Fibroblast of villous mesenchyme (primary cell): ENCODE measurements at regions not wholly inside any gene's neighbourhood (a gene's known extent, or its start where the extent isn't known, plus 50 kb on each side); places are given as distances from the start of the nearest gene placed in this dataset.
A peak's percentile ranks its signal among the peaks of the same experiment; 100 is the strongest.

ENCODE experiments used
- DNase-seq: peaks from one replicate; pipeline ENCODE4 v3.0.0-alpha.2; 2010; ENCODE audit warnings: low read depth
- H3K4me3 ChIP-seq: 2 replicates; pipeline ENCODE4 v1.5.1; 2011; ENCODE audit warnings: low read depth, mild to moderate bottlenecking, low read length
- TF ChIP-seq, protein P1 (sequence below): IDR thresholded peaks from 2 replicates; pipeline ENCODE4 v1.5.1; 2012; ENCODE audit warnings: low read depth, mild to moderate bottlenecking, low read length; ENCODE audit not compliant: insufficient read depth

DNA sequence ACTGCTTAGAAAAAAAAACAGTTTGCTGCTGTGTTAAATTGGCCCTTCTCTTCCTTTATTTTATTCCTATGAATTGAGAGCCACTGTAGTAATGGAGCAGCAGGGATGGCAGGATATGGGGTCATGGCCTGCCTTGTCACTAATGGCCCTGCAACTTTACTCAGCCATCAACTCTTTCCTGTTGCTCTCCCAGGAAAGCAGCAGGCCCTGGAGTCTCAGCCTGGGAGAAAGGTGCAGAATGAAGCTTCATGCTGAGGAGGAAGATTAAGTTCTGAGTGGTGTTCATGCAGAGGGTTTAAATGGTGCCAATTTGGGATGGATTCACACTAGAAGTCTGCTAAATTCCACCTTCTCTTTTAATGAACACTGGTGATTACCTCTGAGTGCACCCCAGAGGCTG is 285.6 kb downstream of the GPAT3 start:
- H3K4me3 ChIP-seq: no peak overlapping the region
- DNase-seq: no peak
- TF ChIP-seq, protein P1, sequence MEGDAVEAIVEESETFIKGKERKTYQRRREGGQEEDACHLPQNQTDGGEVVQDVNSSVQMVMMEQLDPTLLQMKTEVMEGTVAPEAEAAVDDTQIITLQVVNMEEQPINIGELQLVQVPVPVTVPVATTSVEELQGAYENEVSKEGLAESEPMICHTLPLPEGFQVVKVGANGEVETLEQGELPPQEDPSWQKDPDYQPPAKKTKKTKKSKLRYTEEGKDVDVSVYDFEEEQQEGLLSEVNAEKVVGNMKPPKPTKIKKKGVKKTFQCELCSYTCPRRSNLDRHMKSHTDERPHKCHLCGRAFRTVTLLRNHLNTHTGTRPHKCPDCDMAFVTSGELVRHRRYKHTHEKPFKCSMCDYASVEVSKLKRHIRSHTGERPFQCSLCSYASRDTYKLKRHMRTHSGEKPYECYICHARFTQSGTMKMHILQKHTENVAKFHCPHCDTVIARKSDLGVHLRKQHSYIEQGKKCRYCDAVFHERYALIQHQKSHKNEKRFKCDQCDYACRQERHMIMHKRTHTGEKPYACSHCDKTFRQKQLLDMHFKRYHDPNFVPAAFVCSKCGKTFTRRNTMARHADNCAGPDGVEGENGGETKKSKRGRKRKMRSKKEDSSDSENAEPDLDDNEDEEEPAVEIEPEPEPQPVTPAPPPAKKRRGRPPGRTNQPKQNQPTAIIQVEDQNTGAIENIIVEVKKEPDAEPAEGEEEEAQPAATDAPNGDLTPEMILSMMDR: no peak

DNA sequence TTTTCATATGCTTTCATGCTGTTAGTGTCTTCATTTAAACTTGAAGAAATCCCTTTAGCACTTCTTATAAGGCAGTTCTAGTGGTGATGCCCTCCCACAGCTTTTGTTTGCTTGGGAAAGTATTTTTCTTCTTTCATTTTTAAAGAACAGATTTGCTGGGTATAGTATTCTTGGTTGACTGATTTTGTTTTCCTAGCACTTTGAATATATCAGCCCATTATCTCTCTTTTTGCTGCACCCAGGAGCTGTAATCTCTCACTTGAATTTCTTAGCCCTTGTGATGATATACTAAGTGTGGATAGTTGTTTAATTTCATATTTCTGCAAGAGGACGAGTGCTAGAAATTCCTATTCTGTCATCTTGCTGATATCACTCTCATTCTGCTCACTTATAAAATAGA is 283.7 kb downstream of the GPAT3 start:
- TF ChIP-seq, protein P1: no peak
- DNase-seq: no peak
- H3K4me3 ChIP-seq: no peak overlapping the region

DNA sequence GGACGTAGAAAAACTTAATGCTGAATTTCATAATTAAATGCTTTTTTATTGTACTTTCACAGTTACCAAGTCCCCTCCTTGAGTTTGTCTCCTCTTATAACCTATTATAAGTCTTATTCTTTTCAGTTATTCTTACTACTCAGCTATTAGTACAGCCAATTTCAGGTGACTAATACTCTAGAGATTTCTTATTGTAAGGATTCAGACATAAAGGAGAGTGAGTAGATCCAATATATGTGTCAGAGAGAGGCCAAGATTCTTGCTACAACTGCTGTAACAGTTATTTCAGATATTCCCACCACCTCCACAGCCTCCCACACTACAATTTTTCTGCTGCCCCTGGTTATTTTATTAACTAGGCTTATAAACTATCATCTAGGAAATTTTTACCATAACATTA is 274.5 kb downstream of the GPAT3 start:
- TF ChIP-seq, protein P1: no peak
- no peak for DNase-seq
- no peak overlapping the region for H3K4me3 ChIP-seq

DNA sequence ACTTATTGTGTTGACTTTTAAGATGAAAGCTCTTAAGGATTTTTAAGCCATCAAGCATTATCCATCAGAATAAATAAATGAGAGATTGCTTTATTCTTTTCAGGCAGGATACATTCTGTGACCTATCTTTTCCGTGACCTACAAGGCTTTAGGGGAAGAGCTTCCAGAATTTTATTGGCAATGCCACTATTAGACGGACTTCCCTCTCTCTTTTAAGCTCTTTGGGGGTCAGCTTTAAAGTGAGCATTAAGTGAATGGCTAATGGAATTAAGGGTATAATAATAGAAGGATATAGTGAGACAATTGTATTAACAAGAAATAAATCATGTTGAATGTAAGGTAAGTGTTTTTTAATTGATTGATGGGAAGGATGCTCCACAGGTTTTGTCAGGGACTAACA is 273.7 kb downstream of the GPAT3 start:
- no peak overlapping the region for H3K4me3 ChIP-seq
- DNase-seq: no peak
- TF ChIP-seq, protein P1: no peak

DNA sequence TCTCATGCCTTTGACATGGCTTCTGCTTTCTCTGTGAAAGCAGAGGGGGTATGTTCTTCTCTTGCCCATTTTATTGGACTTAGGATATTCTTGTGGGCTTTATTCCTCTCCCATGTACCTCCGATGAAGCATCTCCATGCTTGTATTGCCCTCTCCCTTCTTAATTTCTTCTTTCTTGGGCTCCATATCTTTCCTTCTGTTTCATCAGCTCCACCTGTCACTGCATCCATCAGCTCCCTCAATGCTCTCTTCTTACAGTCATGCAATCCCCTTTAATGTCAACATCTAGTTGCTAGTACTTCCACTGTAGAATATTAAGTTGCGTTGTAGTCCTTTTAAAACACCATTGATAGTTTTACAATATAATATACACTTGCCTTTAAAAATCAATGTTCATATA is 257.6 kb downstream of the GPAT3 start:
- no peak overlapping the region for H3K4me3 ChIP-seq
- no peak for DNase-seq
- TF ChIP-seq, protein P1: no peak

DNA sequence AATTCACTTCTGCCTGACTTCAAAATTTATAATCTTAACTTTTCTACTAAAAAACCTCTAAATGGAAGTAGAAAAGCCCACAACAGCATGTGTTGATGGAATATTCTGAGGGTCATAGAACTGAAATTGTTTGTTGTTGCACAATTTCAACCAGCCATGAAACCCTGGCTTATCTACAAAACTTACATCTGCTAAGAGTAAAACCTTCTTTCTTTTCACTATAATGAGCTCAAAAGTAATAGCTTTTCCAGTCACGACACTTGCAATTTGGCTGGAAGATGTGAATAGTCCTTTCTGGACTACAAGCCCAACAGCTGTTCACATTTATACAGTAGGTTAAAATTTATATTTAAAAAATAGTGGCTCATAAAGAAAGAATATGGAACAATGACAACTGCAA is 250.0 kb downstream of the GPAT3 start:
- DNase-seq: peak; percentile 0
- TF ChIP-seq, protein P1: no peak
- H3K4me3 ChIP-seq: no peak overlapping the region

DNA sequence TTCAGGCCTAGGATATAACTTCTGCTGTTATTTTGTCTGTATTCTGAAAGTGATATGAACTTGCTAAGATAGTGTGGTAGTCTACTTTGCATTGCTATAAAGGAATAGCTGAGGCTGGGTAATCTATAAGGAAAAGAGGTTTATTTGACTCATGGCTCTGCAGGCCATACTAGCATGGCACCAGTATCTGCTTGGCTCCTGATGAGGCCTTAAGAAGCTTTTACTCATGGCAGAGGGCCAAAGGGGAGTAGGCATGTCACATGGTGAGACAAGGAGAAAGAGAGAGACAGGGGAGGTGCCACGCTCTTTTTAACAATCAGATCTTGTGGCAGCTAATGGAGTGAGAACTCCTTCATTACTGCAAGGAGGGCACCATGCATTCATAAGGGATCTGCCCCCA is 247.3 kb downstream of the GPAT3 start:
- DNase-seq: no peak
- no peak overlapping the region for H3K4me3 ChIP-seq
- TF ChIP-seq, protein P1: no peak
